SK-N-SH (cell line): ENCODE measurements at regions not wholly inside any gene's neighbourhood (a gene's known extent, or its start where the extent isn't known, plus 50 kb on each side); places are given as distances from the start of the nearest gene placed in this dataset.

Source experiments
- CTCF ChIA-PET: fragments of 300-600, 350-600 bp; formaldehyde crosslinking; extraction: SDS; loops from one replicate; lab custom pipeline; 2021; lab: Yijun Ruan, JAX
- POLR2A ChIA-PET: fragments of 350-600 bp; sonication (Branson Sonifier 250); formaldehyde crosslinking; extraction: SDS; loops from one replicate; lab custom pipeline; 2020; ENCODE audit warnings: antibody characterized with exemption, inconsistent platforms; lab: Yijun Ruan, JAX
- DNase-seq: peaks from one replicate; pipeline ENCODE4 v3.0.0; 2012
- H2AFZ ChIP-seq: fragments of 200-600 bp; sonication (generic); 2 replicates; pipeline ENCODE4 v1.8.1; 2016; ENCODE audit warnings: antibody characterized with exemption, mild to moderate bottlenecking, low read depth
- H3F3A ChIP-seq: fragments of 200-600 bp; sonication (generic); replicated peaks from 2 replicates; pipeline ENCODE3; 2016; ENCODE audit warnings: antibody characterized with exemption, mild to moderate bottlenecking; ENCODE audit not compliant: insufficient read depth
- H3K27ac ChIP-seq, 2 experiments: fragments of 200-500 bp in 1 of 2; fragments of 200-600 bp in 1 of 2; sonication (Bioruptor generic) in 1 of 2; sonication (generic), shearing (Covaris generic) in 1 of 2; 2 replicates each; pipeline versions ENCODE4 v1.5.1 to v1.6.1; 2014 to 2016; ENCODE audit warnings: low read depth in 2 of 2, inconsistent platforms in 1 of 2, low read length in 1 of 2, mild to moderate bottlenecking in 1 of 2, mixed read lengths in 1 of 2
- H3K27me3 ChIP-seq: fragments of 200-600 bp; sonication (generic), shearing (Covaris generic); 2 replicates; pipeline ENCODE4 v1.6.1; 2016; ENCODE audit warnings: mixed run types; ENCODE audit not compliant: insufficient read depth
- H3K36me3 ChIP-seq, 2 experiments: fragments of 200-500 bp in 1 of 2; fragments of 200-600 bp in 1 of 2; sonication (Bioruptor generic) in 1 of 2; sonication (generic) in 1 of 2; replicated peaks in 1 of 2; 2 replicates each; pipeline versions ENCODE3 to v1.5.1; 2014 to 2016; ENCODE audit warnings: low read length in 1 of 2, mild to moderate bottlenecking in 1 of 2; ENCODE audit not compliant: insufficient read depth in 2 of 2, control insufficient read depth in 1 of 2
- H3K4me1 ChIP-seq, 2 experiments: fragments of 200-500 bp in 1 of 2; fragments of 200-600 bp in 1 of 2; sonication (Bioruptor generic) in 1 of 2; sonication (generic), shearing (Covaris generic) in 1 of 2; 2 replicates each; pipeline versions ENCODE4 v1.5.1 to v1.6.1; 2014 to 2016; ENCODE audit warnings: low read depth in 1 of 2, low read length in 1 of 2, mixed run types in 1 of 2; ENCODE audit not compliant: insufficient read depth in 2 of 2, control insufficient read depth in 1 of 2
- H3K4me2 ChIP-seq: fragments of 200-600 bp; sonication (generic), shearing (Covaris generic); 2 replicates; pipeline ENCODE4 v1.6.1; 2017; ENCODE audit warnings: mixed run types
- H3K4me3 ChIP-seq, 2 experiments: fragments of 200-500 bp in 1 of 2; fragments of 200-600 bp in 1 of 2; sonication (Bioruptor generic) in 1 of 2; sonication (generic), shearing (Covaris generic) in 1 of 2; 2 replicates each; pipeline versions ENCODE4 v1.5.1 to v1.8.1; 2014 to 2016; ENCODE audit warnings: low read depth in 2 of 2, inconsistent platforms in 1 of 2, low read length in 1 of 2, mild to moderate bottlenecking in 1 of 2, mixed read lengths in 1 of 2, moderate library complexity in 1 of 2
- H3K79me2 ChIP-seq: fragments of 200-600 bp; sonication (generic); 2 replicates; pipeline ENCODE4 v1.8.1; 2017; ENCODE audit warnings: mild to moderate bottlenecking; ENCODE audit not compliant: insufficient read depth
- H3K9ac ChIP-seq: fragments of 200-600 bp; sonication (generic); 2 replicates; pipeline ENCODE4 v1.6.1; 2017; ENCODE audit warnings: mixed run types
- H3K9me2 ChIP-seq: fragments of 200-600 bp; sonication (generic); 2 replicates; pipeline ENCODE4 v1.6.1; 2017; ENCODE audit warnings: mixed run types
- H3K9me3 ChIP-seq: fragments of 200-600 bp; sonication (generic); 2 replicates; pipeline ENCODE4 v1.6.1; 2017; ENCODE audit warnings: mixed run types, mild to moderate bottlenecking, moderate library complexity
- H4K20me1 ChIP-seq: fragments of 200-600 bp; sonication (generic); 2 replicates; pipeline ENCODE4 v1.6.1; 2017; ENCODE audit warnings: mild to moderate bottlenecking, mixed run types; ENCODE audit not compliant: insufficient read depth
- EZH2phosphoT487 ChIP-seq: fragments of 200-600 bp; sonication (generic); IDR thresholded peaks from 2 replicates; pipeline ENCODE4 v1.6.1; 2017; ENCODE audit warnings: low read depth, mixed run types, mild to moderate bottlenecking, antibody characterized with exemption, moderate library complexity, borderline replicate concordance
- FOXJ3 ChIP-seq: sonication (generic); formaldehyde crosslinking; IDR thresholded peaks from 2 replicates; pipeline ENCODE4 v1.5.1; 2020; ENCODE audit warnings: mild to moderate bottlenecking, missing genetic modification reagents
- FOXM1 ChIP-seq: IDR thresholded peaks from 2 replicates; pipeline ENCODE4 v1.4.0; 2012; ENCODE audit warnings: low read depth, mild to moderate bottlenecking
- GABPA ChIP-seq: IDR thresholded peaks from 2 replicates; pipeline ENCODE4 v1.4.0; 2012; ENCODE audit warnings: low read depth, mild to moderate bottlenecking
- JUND ChIP-seq: IDR thresholded peaks from 2 replicates; pipeline ENCODE4 v1.4.0; 2012
- MEF2A ChIP-seq: IDR thresholded peaks from 2 replicates; pipeline ENCODE4 v1.4.0; 2012; ENCODE audit warnings: low read depth, borderline replicate concordance
- POLR2AphosphoS5 ChIP-seq: IDR thresholded peaks from 2 replicates; pipeline ENCODE4 v1.6.1; 2012; ENCODE audit warnings: low read depth, low read length
- RFX5 ChIP-seq: IDR thresholded peaks from 2 replicates; pipeline ENCODE4 v1.6.1; 2012; ENCODE audit warnings: mild to moderate bottlenecking, improper control_type of control experiment, low read length
- RXRA ChIP-seq: IDR thresholded peaks from 2 replicates; pipeline ENCODE4 v1.4.0; 2012; ENCODE audit warnings: low read depth, mild to moderate bottlenecking, borderline replicate concordance
- SMC3 ChIP-seq: IDR thresholded peaks from 2 replicates; pipeline ENCODE4 v1.6.1; 2012; ENCODE audit warnings: low read depth, low read length, improper control_type of control experiment
- TCF12 ChIP-seq: IDR thresholded peaks from 2 replicates; pipeline ENCODE4 v1.4.0; 2012
- YY1 ChIP-seq: IDR thresholded peaks from 2 replicates; pipeline ENCODE4 v1.4.0; 2012; ENCODE audit warnings: low read depth, mild to moderate bottlenecking
- WGBS: methylation state at CpG from one replicate; pipeline ENCODE4 v1.1.6; 2017; ENCODE audit warnings: low lambda C conversion rate; 5-methylcytosine and 5-hydroxymethylcytosine counted together
- TF ChIP-seq, protein P1 (sequence below): IDR thresholded peaks from 2 replicates; pipeline ENCODE4 v1.6.1; 2012; ENCODE audit warnings: mild to moderate bottlenecking, low read depth, low read length, moderate library complexity
- TF ChIP-seq, protein P2 (sequence below): fragments of 200-600 bp; sonication (generic); IDR thresholded peaks from 2 replicates; pipeline ENCODE4 v1.6.1; 2017; ENCODE audit warnings: antibody characterized with exemption, mild to moderate bottlenecking, moderate library complexity
- TF ChIP-seq, protein P3 (sequence below): fragments of 150-350 bp; IDR thresholded peaks from 2 replicates; pipeline ENCODE4 v1.6.1; 2017; ENCODE audit warnings: antibody characterized with exemption, low read length, low read depth, borderline replicate concordance
- TF ChIP-seq, protein P4 (sequence below): fragments of 150-350 bp; IDR thresholded peaks from 2 replicates; pipeline ENCODE4 v1.6.1; 2016; ENCODE audit warnings: mild to moderate bottlenecking, low read depth, low read length

DNA sequence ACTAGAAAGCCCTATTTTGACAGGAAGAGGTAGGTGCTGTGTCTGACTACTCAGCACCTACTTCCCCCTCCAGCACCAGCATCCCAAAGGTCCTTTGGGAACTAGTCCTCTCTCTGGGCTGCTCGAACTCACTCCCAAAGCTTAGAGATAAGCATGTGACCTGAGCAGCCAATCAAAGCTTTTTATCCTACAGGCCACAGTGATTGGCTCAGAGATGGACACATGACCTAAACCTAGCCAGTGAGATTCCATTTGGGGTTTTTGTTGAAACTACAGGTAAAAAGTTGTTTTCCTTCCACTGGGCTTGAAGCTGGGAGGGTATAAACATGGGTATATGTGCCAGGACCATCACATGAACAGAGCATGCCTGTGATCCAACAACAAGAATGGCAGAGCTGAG is 186.5 kb upstream of the PPP2R3A start:
- H3F3A ChIP-seq = no peaks in the 10 kb centered on the region
- H4K20me1 ChIP-seq = no peaks in the 10 kb centered on the region
- POLR2A ChIA-PET = no interaction called here
- TF ChIP-seq SMC3 = no peak
- TF ChIP-seq, protein P1, sequence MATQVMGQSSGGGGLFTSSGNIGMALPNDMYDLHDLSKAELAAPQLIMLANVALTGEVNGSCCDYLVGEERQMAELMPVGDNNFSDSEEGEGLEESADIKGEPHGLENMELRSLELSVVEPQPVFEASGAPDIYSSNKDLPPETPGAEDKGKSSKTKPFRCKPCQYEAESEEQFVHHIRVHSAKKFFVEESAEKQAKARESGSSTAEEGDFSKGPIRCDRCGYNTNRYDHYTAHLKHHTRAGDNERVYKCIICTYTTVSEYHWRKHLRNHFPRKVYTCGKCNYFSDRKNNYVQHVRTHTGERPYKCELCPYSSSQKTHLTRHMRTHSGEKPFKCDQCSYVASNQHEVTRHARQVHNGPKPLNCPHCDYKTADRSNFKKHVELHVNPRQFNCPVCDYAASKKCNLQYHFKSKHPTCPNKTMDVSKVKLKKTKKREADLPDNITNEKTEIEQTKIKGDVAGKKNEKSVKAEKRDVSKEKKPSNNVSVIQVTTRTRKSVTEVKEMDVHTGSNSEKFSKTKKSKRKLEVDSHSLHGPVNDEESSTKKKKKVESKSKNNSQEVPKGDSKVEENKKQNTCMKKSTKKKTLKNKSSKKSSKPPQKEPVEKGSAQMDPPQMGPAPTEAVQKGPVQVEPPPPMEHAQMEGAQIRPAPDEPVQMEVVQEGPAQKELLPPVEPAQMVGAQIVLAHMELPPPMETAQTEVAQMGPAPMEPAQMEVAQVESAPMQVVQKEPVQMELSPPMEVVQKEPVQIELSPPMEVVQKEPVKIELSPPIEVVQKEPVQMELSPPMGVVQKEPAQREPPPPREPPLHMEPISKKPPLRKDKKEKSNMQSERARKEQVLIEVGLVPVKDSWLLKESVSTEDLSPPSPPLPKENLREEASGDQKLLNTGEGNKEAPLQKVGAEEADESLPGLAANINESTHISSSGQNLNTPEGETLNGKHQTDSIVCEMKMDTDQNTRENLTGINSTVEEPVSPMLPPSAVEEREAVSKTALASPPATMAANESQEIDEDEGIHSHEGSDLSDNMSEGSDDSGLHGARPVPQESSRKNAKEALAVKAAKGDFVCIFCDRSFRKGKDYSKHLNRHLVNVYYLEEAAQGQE = no peak
- TF ChIP-seq, protein P2, sequence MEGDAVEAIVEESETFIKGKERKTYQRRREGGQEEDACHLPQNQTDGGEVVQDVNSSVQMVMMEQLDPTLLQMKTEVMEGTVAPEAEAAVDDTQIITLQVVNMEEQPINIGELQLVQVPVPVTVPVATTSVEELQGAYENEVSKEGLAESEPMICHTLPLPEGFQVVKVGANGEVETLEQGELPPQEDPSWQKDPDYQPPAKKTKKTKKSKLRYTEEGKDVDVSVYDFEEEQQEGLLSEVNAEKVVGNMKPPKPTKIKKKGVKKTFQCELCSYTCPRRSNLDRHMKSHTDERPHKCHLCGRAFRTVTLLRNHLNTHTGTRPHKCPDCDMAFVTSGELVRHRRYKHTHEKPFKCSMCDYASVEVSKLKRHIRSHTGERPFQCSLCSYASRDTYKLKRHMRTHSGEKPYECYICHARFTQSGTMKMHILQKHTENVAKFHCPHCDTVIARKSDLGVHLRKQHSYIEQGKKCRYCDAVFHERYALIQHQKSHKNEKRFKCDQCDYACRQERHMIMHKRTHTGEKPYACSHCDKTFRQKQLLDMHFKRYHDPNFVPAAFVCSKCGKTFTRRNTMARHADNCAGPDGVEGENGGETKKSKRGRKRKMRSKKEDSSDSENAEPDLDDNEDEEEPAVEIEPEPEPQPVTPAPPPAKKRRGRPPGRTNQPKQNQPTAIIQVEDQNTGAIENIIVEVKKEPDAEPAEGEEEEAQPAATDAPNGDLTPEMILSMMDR = no peak
- TF ChIP-seq JUND = no peak
- TF ChIP-seq, protein P3, sequence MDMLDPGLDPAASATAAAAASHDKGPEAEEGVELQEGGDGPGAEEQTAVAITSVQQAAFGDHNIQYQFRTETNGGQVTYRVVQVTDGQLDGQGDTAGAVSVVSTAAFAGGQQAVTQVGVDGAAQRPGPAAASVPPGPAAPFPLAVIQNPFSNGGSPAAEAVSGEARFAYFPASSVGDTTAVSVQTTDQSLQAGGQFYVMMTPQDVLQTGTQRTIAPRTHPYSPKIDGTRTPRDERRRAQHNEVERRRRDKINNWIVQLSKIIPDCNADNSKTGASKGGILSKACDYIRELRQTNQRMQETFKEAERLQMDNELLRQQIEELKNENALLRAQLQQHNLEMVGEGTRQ = no peak
- TF ChIP-seq MEF2A = no peak
- no peak for TF ChIP-seq EZH2phosphoT487
- no peak for TF ChIP-seq POLR2AphosphoS5
- TF ChIP-seq TCF12 = no peak
- TF ChIP-seq RFX5 = no peak
- no peak for TF ChIP-seq GABPA
- TF ChIP-seq, protein P4, sequence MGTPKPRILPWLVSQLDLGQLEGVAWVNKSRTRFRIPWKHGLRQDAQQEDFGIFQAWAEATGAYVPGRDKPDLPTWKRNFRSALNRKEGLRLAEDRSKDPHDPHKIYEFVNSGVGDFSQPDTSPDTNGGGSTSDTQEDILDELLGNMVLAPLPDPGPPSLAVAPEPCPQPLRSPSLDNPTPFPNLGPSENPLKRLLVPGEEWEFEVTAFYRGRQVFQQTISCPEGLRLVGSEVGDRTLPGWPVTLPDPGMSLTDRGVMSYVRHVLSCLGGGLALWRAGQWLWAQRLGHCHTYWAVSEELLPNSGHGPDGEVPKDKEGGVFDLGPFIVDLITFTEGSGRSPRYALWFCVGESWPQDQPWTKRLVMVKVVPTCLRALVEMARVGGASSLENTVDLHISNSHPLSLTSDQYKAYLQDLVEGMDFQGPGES = no peak
- TF ChIP-seq YY1 = no peak
- TF ChIP-seq RXRA = no peak
- no peak for TF ChIP-seq FOXJ3 (CRISPR knock-in tag)
- TF ChIP-seq FOXM1 = no peak
- 0% methylated on average over 1 of the region's 1 CpG for WGBS
- H3K27me3 ChIP-seq = no peaks in the 10 kb centered on the region
- H3K79me2 ChIP-seq = no peaks in the 10 kb centered on the region
- no peak overlapping the region for H3K4me2 ChIP-seq
- H2AFZ ChIP-seq = no peak overlapping the region
- no peak overlapping the region for H3K27ac ChIP-seq
- CTCF ChIA-PET = no interaction called here
- H3K4me1 ChIP-seq = no peaks in the 10 kb centered on the region
- DNase-seq = no peak
- no peaks in the 10 kb centered on the region for H3K9me3 ChIP-seq
- no peak overlapping the region for H3K4me3 ChIP-seq
- H3K9me2 ChIP-seq = no peaks in the 10 kb centered on the region
- no peak overlapping the region for H3K9ac ChIP-seq
- H3K36me3 ChIP-seq = no peaks in the 10 kb centered on the region
